Effector CD8-positive, alpha-beta T cell (primary cell): ENCODE measurements at regions not wholly inside any gene's neighbourhood (a gene's known extent, or its start where the extent isn't known, plus 50 kb on each side); places are given as distances from the start of the nearest gene placed in this dataset.

Experiments
- DNase-seq: peaks from one replicate; lab custom pipeline; 2025; lab: John Stamatoyannopoulos, UW

- no peak for DNase-seq
Measured at GRCh38 chr20:56957737-56958553, 308.5 kb downstream of the BMP7 start.

GRCh38 chr20:56964901-56965300 lies 301.5 kb downstream of the BMP7 start:
- DNase-seq: no peak

DNA sequence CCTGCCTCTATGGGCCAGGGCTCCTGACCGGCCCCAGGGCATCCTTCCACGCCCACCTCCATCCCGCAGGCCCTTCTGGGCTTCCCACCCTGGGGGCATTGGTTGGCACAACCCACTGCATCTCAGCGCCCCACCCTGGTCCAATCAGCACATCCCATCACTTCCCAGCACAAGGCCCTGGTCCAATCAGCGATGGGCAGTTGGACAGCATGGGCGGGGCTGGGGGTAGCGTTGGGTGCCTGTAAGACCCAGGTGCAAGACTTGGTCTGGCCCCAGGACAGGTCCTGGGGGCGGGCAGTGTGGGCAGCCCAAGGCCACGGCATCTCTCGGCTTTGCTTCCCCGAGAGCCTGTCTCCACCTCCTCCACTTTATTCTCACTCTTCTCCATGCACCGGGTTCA lies 298.5 kb downstream of the BMP7 start:
- DNase-seq: no peak

- DNase-seq: no peak
Measured at GRCh38 chr20:56968376-56969048, 297.9 kb downstream of the BMP7 start.

DNA sequence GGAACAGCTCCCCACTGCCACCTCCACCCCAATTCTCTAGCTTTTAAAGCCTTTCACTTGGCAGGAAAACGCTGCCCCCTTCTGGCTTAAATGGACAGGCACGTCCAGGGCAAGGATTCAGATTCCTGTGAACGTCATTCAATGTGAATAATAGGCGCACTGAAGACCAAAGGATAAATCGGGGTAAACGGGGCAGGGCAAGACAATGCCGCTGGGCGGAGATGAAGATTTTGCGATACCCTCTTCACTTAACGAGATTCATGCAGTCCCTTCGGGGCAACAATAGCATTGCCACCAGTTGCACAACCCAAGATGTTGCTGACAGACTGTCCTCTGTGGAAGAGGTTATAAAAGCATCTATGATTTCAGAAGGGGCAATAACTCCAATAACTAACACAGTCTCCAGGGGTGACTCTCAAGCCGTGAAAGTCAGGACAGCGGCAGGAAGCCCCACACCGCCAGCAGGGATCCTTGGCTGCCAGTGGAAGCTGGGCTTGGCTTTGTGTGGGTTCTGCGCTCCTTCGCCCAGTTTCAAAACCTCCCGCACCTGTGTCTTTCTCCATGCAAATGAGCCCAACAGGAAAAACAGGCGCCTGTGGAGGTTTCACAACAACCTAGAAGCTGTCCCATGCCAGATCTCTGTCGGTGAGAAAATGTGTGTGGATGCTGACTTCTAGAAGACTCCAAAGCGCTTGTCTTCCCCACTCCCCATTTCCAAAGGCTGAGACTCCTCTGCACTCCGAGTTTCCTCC lies 291.8 kb downstream of the BMP7 start:
- DNase-seq: no peak

DNA sequence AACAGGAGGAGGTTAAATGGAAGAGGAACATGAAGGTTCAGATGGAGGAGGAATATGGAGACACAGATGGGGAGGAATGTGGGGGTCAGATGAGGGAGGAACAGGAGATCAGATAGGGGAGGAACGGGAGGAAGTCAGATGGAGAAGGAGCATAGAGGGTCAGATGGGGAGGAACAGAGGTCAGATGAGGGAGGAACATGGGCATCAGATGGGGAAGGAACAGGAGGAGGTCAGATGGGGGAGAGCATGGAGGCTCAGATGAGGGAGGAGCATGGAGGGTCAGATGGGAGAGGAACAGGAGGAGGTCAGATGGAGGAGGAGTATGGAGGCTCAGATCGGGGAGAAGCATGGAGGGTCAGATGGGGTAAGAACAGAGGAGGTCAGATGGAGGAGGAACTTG lies 290.6 kb downstream of the BMP7 start:
- no peak for DNase-seq

DNA sequence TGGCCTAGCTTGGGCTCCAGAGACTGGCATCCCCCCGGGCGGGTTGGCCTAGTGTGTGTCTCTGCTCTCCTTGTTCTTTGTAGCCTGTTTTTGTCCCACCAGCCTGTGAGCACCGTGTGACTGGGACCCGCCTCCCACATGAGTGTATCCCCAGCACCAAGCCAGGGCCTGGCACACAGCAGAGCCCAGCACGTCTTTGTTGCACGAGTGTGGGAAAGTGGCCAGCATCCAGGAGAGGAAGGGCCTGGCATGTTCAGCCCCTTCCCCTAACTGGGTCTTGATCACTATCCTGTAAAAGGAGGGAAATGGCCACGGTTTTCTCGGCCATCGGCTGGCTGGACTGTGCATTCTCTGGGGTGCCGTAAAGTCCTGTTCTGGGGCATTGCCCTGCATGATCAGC lies 290.1 kb downstream of the BMP7 start:
- no peak for DNase-seq

GRCh38 chr20:56978475-56978874 lies 288.0 kb downstream of the BMP7 start:
- DNase-seq: no peak

GRCh38 chr20:56979125-56979524 lies 287.3 kb downstream of the BMP7 start:
- DNase-seq: no peak

- no peak for DNase-seq
Measured at GRCh38 chr20:56981301-56981700, 285.1 kb downstream of the BMP7 start.

DNA sequence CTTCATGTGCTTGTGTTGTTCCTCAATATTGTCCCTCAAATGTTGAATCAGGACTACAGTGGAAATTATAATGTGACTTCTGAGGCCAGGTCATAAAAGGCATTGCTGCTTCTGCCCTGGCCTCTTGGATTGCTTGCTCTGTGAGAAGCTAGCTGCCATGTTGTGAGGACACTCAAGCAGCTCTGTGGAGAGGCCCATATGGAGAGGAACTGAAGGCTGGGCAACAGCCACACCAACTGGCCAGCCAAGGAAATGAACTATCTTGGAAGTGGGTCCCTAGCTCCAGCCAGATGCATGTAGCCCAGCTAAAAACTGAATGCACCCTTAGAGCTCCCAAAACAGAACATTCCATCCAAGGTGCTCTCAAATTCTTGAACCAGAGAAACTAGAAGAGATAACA lies 282.6 kb downstream of the BMP7 start:
- DNase-seq: no peak

DNA sequence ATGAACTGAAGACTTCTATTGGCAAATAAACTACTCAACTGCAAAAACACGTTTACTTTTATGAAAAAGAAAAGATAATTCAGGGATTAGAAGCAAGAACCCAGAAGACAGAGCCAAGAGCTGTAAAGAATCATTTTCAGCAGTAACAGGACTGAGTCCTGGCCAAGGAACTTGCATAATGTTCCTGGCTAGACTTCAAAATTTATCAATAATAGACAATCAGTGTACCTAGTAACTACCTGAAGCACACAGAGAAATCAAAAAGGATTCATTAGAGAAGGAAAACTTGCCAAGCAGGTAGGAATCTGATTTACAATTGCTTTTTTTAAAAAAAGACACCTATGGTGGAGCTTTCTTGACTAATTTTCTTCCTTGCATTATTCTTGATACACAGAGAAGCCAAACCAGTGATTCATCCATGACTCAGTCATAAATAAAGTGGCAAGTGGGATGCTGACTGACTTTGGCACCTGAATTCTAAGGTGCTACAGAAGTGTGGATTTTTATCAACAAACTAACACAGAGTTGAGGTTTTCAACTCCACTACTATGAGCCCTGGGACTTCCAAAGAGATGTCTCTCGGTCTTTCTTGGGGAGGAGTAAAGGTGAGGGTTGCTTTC lies 281.3 kb downstream of the BMP7 start:
- no peak for DNase-seq

DNA sequence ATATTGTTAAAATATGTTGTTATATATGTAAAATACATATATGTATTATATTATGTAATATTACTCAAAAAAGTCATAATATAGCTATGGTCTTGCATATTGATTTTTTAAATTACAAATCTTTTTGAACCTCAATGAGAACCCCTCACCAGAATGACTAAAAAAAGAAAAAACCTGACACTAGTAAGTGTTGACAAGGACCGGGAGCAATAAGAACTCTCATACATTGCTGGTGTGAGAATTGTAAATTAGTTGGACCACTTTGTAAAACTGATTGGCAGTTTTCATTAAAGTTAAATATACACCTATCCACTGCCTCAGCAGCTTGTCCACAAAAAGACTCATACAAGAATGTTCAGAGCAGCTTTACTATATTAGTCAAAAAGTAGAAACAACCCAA lies 280.0 kb downstream of the BMP7 start:
- no peak for DNase-seq

GRCh38 chr20:56986931-56987720 lies 279.3 kb downstream of the BMP7 start:
- DNase-seq: no peak

DNA sequence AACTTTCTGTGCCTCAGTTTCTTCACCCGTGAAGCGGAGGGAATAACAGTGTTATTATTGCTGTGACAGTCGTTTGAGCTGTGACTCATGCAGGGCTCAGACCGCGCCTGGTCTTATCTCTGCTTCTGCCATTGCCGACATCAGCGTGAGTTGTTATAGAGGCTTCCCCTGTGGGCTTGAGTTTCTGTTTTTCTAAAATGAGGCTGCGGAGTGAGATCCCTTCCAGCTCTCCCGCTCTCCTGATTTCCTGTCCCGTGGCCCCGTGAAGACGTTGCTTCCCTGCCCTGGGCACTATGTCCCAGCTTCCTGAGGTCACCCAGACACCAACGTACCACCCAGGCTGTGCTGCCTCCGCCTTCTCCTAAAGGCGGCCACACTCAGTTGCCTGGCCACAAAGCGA lies 278.5 kb downstream of the BMP7 start:
- DNase-seq: no peak

DNA sequence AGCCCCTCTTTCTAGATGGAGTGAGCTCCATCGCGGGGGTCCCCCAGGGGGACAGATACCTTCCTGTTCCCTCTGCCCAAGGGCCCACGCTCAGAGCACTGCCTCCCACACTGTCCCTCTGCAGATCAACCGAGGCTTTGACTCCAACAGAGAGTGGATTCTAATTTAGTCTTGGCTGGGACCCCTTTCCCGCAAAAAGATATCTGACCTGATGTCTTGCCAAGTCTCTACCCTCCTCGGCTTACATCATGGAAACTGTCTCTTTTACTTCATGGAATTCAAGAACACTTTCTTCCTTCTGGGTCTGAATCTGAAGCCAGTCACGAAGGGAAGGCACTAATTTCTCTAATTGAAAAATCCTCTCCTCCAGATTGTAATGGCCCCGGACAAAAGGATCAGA lies 278.0 kb downstream of the BMP7 start:
- DNase-seq: no peak

GRCh38 chr20:56989516-56989915 lies 276.9 kb downstream of the BMP7 start:
- no peak for DNase-seq

DNA sequence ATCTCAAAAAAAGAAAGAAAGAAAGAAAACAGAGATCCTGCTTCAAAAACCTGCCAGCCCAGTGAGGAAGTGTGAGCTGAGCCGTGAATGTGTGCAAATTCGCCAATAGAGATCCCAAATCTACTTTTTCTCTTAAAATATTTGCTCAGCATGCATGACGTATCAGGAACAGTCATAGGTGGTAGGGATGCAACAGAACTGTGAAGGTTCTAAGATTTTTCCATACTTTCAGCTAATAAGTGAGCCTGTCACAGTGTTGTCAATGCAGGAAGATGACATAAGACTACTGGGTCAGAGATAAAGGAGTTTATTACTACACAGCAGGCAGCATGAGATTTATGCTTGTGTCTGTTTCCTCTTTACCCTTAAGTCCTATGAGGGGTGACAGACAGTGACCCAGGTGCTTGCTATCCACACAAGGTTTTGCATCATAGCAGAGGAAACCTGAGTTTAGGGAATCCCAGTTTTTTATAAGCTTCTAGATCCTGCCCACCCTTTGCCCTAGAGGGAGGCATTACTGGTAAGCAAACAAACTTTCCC lies 273.4 kb downstream of the BMP7 start:
- DNase-seq: no peak

DNA sequence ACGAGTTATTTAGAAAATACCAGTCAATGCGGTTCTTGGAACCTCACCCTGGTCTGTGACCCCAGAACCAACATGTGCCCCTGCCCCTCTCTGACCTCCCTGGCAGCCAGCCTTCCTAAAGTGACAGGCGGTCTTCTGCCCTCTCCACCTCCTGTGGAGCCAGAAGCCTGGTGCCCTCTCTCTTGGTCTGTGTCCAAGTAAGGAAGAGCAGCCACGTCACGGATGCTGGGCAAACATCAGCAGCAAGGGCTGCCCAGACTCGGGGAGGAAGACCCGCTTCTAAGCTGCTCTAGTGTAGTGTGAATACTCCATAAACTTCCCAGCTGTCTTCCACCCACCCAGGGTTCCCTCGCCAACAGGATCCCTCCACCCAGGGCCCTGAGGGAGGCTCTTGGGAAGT lies 272.4 kb downstream of the BMP7 start:
- DNase-seq: no peak

GRCh38 chr20:56995149-56995548 lies 271.3 kb downstream of the BMP7 start:
- DNase-seq: no peak

DNA sequence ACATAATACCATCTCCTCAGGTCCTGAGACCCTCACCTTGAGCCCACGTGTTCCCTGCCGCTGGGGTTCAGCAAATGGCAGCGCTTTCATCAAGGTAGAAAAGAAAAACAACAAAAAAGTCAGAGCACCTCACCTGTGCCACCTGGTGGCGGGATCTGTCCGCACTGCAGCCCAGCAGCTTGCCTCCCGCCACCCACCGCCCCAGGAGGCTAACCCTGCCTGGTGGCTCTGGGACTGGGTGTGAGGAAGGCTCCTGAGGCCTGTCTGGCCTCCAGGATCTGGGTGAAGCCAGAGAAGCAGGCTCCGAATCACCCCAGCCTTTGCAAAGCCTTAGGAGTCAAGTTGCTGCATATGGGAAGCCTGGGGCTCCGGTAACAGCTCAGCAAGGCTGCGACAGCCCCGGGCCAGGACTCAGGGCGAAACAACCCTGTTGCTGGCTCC lies 270.8 kb downstream of the BMP7 start:
- no peak for DNase-seq
